DND-41 (cell line): ENCODE measurements at regions not wholly inside any gene's neighbourhood (a gene's known extent, or its start where the extent isn't known, plus 50 kb on each side); places are given as distances from the start of the nearest gene placed in this dataset.

Experiments
- ATAC-seq: fragments of 200-7000 bp; cut with Tn5 transposase; 3 replicates; pipeline ENCODE4 v1.9.1; 2021; ENCODE audit warnings: low read depth; ENCODE audit not compliant: insufficient read depth
- DNase-seq: peaks from one replicate; pipeline ENCODE4 v3.0.0-alpha.2; 2020
- H2AFZ ChIP-seq: 2 replicates; pipeline ENCODE4 v1.6.0; 2012; ENCODE audit warnings: low read depth, low read length
- H3K27ac ChIP-seq: 2 replicates; pipeline ENCODE4 v1.5.1; 2012; ENCODE audit warnings: low read length, inconsistent platforms
- H3K27me3 ChIP-seq: fragments of 200-600 bp; sonication (generic); 2 replicates; pipeline ENCODE4 v1.6.0; 2012; ENCODE audit warnings: low read length, mild to moderate bottlenecking, inconsistent platforms; ENCODE audit not compliant: insufficient read depth, poor library complexity
- H3K36me3 ChIP-seq: 2 replicates; pipeline ENCODE4 v1.5.1; 2012; ENCODE audit warnings: low read length, inconsistent platforms; ENCODE audit not compliant: insufficient read depth
- H3K4me1 ChIP-seq: 2 replicates; pipeline ENCODE4 v1.5.1; 2012; ENCODE audit warnings: mild to moderate bottlenecking, low read length; ENCODE audit not compliant: insufficient read depth
- H3K4me2 ChIP-seq: 2 replicates; pipeline ENCODE4 v1.6.0; 2012; ENCODE audit warnings: mild to moderate bottlenecking, moderate library complexity, low read length, inconsistent platforms; ENCODE audit not compliant: insufficient read depth
- H3K4me3 ChIP-seq, 2 experiments: fragments of 200-600 bp in 1 of 2; shearing (Covaris generic) in 1 of 2; 2 replicates each; pipeline ENCODE4 v1.5.1; 2012 to 2016; ENCODE audit warnings: inconsistent platforms in 2 of 2, low read length in 2 of 2, mild to moderate bottlenecking in 2 of 2, low read depth in 1 of 2, moderate library complexity in 1 of 2
- H3K79me2 ChIP-seq: 2 replicates; pipeline ENCODE4 v1.6.0; 2012; ENCODE audit warnings: low read length, inconsistent platforms; ENCODE audit not compliant: insufficient read depth
- H3K9ac ChIP-seq: 2 replicates; pipeline ENCODE4 v1.6.0; 2012; ENCODE audit warnings: low read depth, mild to moderate bottlenecking, inconsistent platforms, low read length, moderate library complexity
- H3K9me3 ChIP-seq: 2 replicates; pipeline ENCODE4 v1.5.1; 2012; ENCODE audit warnings: low read length, moderate library complexity, mild to moderate bottlenecking, inconsistent platforms; ENCODE audit not compliant: insufficient read depth, severe bottlenecking
- H4K20me1 ChIP-seq: 2 replicates; pipeline ENCODE4 v1.6.0; 2012; ENCODE audit warnings: low read length; ENCODE audit not compliant: insufficient read depth
- CTCF ChIP-seq: IDR thresholded peaks from 2 replicates; pipeline ENCODE4 v1.5.1; 2012; ENCODE audit warnings: borderline replicate concordance, low read length, moderate library complexity, mild to moderate bottlenecking; ENCODE audit not compliant: poor library complexity, severe bottlenecking; ENCODE audit errors: extremely low read depth
- EZH2 ChIP-seq: IDR thresholded peaks from 3 replicates; pipeline ENCODE4 v1.6.1; 2012; ENCODE audit warnings: borderline replicate concordance, low read depth, mild to moderate bottlenecking, moderate library complexity, low read length, inconsistent platforms; ENCODE audit not compliant: severe bottlenecking

GRCh38 chr2:19472391-19472978 lies 114.1 kb upstream of the OSR1 start:
- TF ChIP-seq CTCF (no peak), EZH2 (no peak)
- peaks cover 8% of the 10 kb centered on the region; the same call in 1 of the 2 replicates for H4K20me1 ChIP-seq
- H3K4me3 ChIP-seq: no peak overlapping the region
- H3K9ac ChIP-seq: no peak overlapping the region
- no peak for ATAC-seq
- H3K27me3 ChIP-seq: peaks cover 38% of the 10 kb centered on the region
- H3K27ac ChIP-seq: no peak overlapping the region
- H3K36me3 ChIP-seq: no peaks in the 10 kb centered on the region
- H3K4me2 ChIP-seq: no peak overlapping the region
- H3K9me3 ChIP-seq: no peaks in the 10 kb centered on the region
- no peak for DNase-seq
- no peaks in the 10 kb centered on the region for H3K79me2 ChIP-seq
- no peak overlapping the region for H2AFZ ChIP-seq
- H3K4me1 ChIP-seq: peaks cover 18% of the 10 kb centered on the region

- Histone ChIP-seq H3K27me3 (peaks cover 35% of the 10 kb centered on the region), H3K9ac (no peak overlapping the region), H3K4me1 (peaks cover 18% of the 10 kb centered on the region), H3K79me2 (no peaks in the 10 kb centered on the region), H4K20me1 (peaks cover 8% of the 10 kb centered on the region; the same call in 1 of the 2 replicates), H3K9me3 (no peaks in the 10 kb centered on the region), H3K27ac (no peak overlapping the region), H3K4me3 (no peak overlapping the region), H2AFZ (no peak overlapping the region), H3K4me2 (no peak overlapping the region), H3K36me3 (no peaks in the 10 kb centered on the region)
- DNase-seq: no peak
- ATAC-seq: no peak
- no peak for TF ChIP-seq CTCF
- TF ChIP-seq EZH2: no peak
Observed at GRCh38 chr2:19471491-19471890, 113.1 kb upstream of the OSR1 start.

GRCh38 chr2:19465978-19466377 lies 107.6 kb upstream of the OSR1 start:
- H3K9me3 ChIP-seq: no peaks in the 10 kb centered on the region
- TF ChIP-seq CTCF (no peak), EZH2 (no peak)
- no peaks in the 10 kb centered on the region for H3K79me2 ChIP-seq
- ATAC-seq: no peak
- no peak overlapping the region for H2AFZ ChIP-seq
- H3K27me3 ChIP-seq: peaks cover 9% of the 10 kb centered on the region
- no peak overlapping the region for H3K27ac ChIP-seq
- no peak overlapping the region for H3K4me2 ChIP-seq
- H3K4me3 ChIP-seq: no peak overlapping the region
- no peak for DNase-seq
- H3K9ac ChIP-seq: no peak overlapping the region
- no peaks in the 10 kb centered on the region for H3K36me3 ChIP-seq
- no peaks in the 10 kb centered on the region for H4K20me1 ChIP-seq
- H3K4me1 ChIP-seq: no peaks in the 10 kb centered on the region

GRCh38 chr2:19462256-19462645 lies 103.8 kb upstream of the OSR1 start:
- no peak for ATAC-seq
- H2AFZ ChIP-seq: no peak overlapping the region
- no peak for DNase-seq
- H3K36me3 ChIP-seq: no peaks in the 10 kb centered on the region
- no peak for TF ChIP-seq CTCF
- no peak for TF ChIP-seq EZH2
- H3K9me3 ChIP-seq: no peaks in the 10 kb centered on the region
- no peaks in the 10 kb centered on the region for H3K79me2 ChIP-seq
- H3K27ac ChIP-seq: no peak overlapping the region
- H4K20me1 ChIP-seq: no peaks in the 10 kb centered on the region
- no peak overlapping the region for H3K9ac ChIP-seq
- H3K4me1 ChIP-seq: no peaks in the 10 kb centered on the region
- no peaks in the 10 kb centered on the region for H3K27me3 ChIP-seq
- no peak overlapping the region for H3K4me2 ChIP-seq
- no peak overlapping the region for H3K4me3 ChIP-seq
